NOMO-1 (cell line): ENCODE measurements at regions not wholly inside any gene's neighbourhood (a gene's known extent, or its start where the extent isn't known, plus 50 kb on each side); places are given as distances from the start of the nearest gene placed in this dataset.

ENCODE experiments used
- DNase-seq, 2 experiments: peaks; one replicate each; lab custom pipeline; 2025; ENCODE audit not compliant: unreplicated experiment in 2 of 2; lab: John Stamatoyannopoulos, UW

DNA sequence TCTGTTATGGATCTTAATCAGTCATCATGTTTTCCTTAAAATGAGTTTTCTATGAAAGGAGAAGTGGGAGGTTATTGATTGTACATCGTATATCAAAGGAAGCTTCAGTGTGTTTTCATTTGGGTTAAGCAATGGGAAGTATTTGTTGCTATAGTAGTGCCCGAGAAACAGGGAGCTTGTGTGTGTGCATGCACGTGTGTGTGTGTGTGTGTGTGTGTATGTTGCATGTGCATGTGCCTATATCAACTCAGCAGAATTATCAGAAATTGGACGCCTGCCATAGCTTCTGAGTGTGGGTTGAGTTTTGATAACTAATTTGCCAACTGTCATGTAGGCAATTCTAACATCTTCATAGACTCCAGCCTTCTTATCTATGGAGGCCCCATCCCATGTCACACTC is 246.1 kb upstream of the CRY1 start:
- DNase-seq: peak in 1 of 2 experiments; percentile 28

DNA sequence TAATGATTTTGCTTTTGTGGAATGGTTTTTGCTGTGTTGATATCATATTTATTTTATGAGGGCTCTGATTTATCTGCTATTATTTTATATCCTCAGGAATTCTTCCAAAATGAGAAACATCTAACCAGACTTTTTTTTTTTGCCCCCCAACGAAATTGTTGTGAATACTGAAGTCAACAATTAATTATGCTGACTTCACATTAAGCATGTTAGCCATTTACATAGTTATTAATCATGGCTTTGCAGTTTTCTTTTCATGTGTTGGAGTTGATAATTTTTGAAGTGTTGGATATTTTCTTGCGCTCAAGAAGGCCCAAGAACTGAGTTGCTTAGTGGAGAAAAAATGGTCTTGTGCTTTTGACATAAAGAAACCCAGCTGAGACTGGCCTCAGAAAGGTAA is 246.6 kb upstream of the CRY1 start:
- no peak for DNase-seq

DNA sequence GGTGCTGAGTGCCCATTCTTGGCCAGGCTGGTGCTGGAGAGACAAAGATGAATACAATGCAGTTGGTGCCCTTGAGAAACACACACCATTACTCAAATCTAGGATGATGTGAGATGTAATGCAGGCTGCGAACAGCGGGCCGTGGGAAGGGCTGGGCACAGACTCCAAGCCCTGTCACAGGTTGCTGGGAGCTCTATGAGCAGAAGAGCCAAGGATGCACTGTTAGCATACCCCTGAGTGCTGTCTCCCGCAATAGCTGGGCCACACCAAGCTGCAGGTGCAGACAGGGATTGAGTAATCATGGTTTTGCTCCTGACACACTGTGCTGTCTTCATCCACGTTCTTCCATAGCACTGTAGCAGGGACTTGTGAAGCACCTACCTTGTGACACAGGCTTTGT is 247.5 kb upstream of the CRY1 start:
- no peak for DNase-seq

DNA sequence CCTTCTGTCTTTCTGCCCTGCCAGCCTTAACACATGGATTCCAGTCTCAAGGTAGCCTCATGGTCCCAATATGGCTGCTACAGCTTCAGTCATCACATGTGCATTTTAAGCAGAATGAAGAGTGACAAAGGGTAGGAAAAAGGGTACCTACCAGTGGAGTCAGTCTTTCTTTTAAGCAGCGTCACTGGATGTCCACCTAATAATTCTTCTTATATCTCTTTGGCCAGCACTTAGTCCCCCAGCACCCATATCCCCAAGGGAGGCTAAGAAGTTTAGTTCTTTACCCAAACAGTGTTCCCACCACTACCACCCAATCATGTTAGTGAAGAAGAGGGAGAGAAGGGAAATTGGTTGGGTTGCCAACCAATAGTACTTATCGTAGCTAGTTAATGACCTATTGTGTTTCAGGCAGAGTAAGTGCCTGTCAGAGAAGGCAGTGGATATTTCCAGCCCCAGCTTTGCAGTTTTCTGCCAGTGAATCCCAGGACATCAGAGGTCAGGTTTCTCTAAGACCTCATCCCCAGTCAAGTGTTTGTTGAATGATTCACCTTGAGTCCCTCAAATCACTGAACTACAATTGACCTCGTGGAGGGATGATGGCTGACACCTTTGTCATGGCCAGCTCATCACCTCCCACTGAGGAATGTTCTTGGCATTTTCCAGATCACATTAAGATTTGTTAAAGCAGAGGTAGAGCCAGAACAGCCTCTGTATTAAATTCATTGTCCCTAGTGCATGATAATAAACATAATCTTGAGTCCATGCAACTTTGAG is 250.9 kb upstream of the CRY1 start:
- DNase-seq: no peak

DNA sequence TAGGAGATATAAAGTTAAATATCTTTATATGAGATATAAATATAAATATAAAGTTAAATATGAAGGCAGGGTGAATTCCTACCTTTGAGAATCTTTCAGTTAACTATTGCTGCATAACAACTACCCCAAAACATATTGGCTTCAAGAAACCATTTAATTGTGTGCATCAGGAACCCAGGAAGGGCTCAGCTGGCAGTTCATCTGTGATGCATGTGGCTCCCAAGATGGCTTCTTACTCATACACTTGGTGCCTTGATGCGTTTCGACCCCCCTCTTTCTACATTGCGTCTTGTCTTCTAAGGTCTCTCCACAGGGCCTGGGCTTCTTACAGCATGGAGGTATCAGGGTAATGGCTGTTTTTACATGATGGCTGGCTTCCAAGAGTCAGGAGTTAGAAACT is 253.9 kb upstream of the CRY1 start:
- DNase-seq: no peak

DNA sequence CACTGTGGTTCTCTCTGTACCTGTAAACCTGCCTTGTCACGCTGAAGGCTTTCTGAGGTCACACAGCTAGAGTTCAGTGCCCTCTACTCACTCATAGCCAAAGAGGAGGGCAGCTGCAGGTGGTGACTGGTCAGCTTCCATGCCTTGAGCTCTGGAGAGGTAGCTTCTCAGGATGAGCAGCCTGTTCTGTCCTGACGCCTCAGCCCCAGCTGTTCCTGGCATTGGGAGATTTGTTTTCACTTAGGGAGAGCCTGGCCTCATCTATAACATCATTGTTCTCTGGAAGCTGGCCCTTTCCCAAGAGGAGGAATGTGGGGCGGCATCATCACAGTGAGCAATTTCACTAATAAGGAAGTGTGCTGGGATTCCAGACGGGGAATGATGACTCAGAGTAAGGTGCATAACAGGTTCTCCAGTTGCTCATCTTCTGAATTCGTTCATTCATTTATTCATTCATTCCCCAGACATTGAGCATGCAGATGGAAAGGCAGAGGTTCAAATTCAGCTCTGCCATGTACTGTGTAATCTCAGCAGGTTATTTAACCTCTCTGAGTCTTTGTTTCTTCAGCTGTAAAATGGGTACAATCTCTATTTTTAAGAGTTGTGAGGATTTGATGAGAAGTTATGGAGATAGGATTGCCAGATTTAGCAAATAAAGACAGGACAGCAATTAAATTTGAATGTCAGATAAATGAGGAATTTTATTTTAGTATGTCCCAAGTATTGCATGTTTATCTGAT is 255.8 kb upstream of the CRY1 start:
- DNase-seq: no peak

DNA sequence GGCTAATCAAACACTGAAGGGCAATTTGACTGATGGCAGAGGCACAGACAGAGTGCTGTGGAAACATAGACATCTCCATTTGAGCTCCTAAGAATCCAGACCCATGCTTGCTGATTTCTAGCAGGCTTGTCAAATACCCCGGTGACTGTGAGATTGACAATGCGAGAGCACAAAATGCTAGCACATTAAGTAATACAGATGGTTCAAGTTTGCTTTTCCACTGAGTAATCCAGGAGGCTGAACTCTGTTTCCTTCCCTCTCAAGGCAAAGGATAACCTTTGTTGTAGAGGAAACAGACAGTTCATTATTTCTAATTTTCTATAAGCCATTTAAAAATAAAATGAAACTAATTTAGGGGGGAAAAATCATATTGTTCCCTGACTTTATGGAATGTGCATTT is 256.5 kb upstream of the CRY1 start:
- DNase-seq: no peak

DNA sequence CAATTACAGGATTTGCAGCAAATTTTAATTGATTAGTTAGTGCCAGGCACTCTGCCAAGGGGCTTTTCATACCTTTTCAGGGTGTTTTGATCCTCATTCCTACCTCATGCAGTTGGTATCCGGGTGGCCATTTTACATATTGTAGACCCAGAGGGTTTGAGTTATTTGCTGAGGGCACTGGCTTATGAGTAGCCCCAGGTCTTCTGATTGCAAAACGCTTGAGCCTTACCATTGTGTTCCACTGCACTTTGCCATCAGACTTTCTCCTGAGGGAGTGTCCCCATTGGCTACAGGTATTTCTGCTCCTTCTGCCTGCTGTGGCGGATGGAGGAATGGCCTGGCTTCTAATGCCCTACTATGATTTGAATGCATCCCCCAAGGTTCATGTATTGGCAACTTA is 257.8 kb upstream of the CRY1 start:
- no peak for DNase-seq

DNA sequence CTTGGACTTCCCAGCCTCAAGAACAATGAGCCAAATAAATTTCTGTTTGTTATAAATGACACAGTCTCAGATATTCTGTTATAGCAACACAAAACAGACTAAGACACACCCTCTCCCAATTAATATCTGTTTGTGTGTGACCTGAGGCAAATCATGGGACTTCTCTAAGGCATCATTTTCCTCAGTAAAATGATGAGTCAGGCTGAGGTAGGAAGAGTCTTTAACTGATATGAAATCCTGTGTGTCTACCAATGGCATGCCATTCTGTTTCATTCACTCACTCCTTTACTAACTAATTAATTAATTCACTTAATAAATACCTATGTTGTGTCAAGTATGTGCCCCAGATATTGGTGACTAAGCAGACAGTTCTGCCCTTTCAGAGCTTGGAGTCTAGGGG is 258.4 kb upstream of the CRY1 start:
- no peak for DNase-seq

DNA sequence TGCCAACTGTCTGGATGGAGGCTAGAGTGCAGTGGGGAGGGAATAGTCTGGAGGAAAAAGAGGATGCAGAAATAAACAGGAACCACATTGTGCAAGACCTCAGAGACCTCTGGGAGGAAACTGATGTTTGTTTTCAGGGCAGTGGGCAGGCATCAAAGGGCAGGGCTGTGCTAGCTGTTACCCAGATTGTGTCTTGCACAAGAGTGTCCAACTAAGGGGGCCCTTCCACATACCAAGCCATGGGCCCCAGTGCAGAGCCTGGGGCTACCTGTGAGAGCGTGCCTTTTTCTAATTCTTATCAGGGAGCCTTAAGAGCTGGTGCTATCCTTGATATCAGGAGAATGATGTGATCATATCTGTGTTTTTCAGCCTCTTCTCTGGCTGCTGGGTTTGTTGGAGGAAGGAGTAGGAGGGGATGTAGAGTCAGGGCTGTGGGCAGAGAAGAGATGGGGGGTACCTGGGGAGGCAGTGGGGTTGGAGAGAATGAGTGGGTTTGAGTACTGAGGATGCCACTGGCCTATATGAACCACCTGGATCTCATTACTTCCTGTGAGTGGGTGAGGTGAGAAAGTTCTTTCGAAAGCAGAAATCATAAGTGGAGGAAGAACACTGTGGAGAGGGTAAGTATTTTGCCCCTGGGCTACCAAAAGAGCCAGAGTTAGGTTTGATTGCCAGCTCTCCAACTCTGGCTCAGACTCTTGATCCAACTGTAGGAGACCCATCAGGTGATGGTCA is 259.2 kb upstream of the CRY1 start:
- DNase-seq: peak; percentile 15 to 42

DNA sequence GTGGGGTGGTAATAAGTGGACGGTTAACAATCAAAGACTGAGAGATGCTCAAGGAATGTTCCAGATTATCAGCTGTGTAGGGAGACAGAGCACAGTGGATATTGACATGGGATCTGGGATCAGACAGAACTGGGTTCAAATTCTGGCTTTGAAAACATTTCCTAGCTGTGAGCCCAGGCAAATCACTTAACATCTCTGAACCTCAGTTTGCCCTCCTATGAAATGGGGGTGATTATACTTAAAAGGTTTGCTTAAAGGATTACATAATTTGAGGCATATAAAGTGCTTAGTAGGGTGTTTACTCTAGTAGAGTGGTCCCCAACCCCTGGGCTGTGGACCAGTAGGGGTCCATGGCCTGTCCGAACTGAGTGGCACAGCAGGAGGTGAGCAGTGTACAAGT is 260.0 kb upstream of the CRY1 start:
- no peak for DNase-seq

DNA sequence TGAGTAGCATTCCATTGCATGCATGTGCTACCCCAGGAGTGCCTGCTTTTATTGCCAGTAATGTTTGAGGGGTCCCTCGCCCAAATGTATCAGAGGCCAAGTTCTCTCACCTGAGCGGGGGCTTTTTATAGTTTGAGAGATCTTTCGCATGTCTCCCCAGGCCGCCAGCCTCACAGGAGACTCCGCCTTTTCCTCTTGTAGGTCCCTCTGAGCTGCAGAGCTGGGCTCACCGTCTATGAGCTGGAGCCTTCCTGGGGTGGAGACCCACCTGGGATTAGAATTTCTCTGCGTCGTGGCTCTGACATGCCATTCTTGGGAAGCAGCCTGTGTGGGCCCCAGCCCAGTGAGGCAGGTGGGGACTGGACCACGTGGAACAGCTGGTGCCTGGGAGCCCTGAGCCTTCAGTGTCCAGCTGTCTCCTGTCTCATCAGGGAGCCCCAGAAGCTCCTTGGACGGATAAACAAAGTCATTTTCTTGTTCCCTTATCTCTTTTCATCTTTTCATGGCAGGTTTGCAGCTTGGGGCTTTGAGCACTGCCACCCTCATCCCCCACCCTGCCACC is 261.7 kb upstream of the CRY1 start:
- no peak for DNase-seq

DNA sequence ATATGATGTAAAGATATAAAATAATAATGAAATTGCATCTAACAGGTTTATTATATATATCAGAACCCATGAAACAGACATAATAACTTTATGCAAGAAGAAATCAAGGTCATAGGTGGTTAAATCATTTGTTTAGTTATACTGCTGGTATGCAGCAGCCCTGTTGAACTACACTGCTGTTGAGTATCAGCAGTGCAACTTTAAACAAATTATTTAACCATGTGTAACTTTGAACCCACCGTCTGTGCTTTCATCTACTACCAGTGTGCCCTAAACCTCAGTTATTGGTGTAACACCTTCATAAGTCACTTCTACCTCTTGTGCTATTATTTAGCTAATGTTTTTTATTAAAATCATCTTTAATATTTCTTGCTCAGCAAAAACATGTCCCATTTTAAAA is 262.3 kb upstream of the CRY1 start:
- no peak for DNase-seq

DNA sequence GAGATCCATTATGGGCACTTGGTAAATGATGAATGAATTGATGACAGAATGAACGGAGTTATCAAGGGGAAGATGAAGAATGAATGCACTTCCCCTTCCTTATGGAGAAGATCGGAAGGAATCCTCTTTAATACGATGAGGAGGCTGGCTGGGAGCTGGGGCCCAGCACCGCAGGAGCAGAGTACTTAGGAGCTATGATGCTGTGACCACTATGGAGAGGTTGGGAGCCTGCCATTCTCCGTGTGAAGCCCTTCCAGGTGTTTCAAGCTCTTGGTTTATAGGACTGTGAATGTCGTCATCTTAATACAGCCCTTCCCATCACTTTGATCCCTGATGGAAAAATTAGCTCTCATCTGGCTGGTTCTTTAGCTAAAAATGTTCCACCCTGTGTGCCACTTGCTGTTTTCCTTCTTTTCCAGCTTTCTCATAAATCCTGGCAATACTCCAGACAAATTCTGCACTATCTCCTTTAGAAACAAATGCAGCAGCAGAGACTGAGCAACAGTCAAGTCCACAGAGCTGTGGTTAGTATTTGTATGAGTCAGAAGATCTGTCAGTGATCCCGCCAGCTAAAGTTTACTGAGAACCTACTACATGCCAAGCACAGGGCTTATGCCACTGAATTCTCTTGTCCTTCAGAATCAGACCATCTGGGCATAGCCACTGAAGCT is 263.1 kb upstream of the CRY1 start:
- DNase-seq: no peak

DNA sequence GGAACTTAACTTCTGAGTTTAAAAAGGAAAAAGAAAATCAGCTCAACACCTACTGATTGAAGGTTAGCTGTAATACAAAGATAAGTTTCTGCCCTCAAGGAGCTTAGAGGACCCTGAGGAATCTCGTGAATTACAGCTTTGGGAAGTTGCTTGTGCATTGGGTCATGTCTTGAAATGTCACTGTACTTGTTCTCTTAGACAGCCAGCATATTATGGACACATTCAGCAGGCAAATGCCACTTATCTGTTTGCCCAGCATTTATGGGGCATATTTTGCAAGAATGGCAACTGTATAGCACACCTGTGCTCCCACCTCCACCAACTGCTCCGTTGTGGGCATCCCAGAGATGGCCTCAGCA is 263.6 kb upstream of the CRY1 start:
- no peak for DNase-seq

DNA sequence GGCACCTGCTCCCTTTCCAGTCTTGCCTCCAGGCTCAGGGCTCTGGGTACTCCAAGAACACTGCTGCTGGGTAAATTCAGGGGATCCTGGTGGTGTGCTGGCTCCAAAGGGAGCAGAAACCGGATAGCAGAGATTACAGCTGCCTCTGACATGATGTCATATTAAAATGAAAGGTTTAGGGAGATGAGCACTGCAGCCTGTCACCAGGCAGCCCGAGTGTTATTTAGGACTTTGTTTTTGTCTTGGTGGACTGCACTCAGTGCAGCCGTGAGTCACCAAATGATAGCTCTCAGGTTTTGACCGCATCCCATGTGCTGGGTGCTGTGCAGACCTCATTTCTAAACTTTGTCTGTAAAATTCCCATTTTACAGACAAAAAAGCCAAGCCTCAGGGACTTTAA is 266.0 kb upstream of the CRY1 start:
- no peak for DNase-seq

DNA sequence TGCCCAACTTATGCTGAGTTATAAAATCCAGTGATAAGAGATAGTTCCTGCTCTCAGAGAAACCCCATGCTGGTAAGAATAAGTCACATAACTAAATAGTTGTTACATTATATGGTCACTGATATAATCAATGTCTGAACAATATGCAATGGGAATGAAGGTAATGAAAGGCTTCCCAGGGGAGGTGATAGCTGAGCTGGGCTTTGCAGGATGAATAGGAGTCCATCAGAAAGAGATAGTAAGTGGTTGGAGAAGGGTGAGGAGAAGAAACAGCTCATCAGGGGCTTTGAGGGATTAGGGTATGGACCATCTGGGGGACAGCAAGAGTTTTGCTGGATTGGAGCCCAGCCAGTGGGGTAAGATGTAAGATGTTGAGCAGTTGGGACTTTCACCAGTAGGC is 266.7 kb upstream of the CRY1 start:
- no peak for DNase-seq

DNA sequence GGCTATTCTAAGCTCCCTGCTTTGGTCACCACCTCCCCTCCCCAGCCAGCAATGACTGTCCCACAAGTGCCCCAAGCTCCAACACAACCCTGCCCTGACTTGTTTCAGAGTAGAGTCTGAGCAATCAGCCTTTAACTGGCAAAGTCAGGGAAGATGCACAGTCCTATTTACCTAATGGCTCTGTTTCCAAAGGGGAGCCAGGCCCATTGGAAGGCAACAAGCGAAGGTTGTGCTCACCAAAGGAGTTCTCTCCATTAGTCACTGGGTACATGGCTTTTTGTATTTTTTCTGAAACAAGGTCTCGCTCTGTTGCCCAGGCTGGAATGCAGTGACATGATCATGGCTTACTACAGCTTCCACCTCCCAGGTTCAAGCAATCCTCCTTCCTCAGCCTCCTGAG is 267.1 kb upstream of the CRY1 start:
- no peak for DNase-seq

DNA sequence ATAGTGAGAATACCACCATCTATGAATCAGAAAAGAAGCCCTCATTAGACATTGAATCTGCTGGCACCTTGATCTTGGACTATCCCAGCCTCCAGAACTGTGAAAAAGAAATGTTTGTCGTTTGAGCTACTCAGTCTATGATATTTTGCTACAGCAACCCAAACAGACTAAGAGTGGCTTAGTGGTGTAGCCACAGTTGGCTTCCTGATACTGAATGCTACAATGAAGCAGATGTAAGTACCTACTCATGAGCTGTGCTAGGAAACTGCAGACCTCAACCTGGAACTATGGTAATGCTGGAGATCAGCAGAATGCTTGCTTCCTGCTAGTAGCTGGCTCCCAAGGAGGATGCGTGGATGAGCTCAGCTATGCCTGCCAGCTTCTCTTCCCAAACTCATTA is 268.6 kb upstream of the CRY1 start:
- DNase-seq: no peak

DNA sequence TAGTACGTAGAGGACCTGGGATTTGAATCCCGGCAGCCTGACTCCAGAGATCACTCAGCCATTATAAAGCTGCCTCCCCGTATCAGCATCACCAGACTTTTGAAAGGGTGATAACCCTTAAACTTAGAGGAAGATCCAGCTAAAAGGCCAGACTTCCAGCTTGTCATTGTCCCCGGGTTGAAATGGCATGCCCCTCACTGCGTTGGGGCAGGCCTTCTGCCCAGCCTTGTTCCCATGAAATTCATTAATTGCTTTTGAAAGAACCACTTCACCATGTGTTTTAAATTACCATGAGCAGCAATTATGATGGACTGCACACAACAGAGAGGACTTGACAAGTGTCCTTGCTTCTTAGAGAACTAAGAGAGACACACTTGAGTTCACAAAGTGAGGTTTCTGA is 269.6 kb upstream of the CRY1 start:
- DNase-seq: no peak

DNA sequence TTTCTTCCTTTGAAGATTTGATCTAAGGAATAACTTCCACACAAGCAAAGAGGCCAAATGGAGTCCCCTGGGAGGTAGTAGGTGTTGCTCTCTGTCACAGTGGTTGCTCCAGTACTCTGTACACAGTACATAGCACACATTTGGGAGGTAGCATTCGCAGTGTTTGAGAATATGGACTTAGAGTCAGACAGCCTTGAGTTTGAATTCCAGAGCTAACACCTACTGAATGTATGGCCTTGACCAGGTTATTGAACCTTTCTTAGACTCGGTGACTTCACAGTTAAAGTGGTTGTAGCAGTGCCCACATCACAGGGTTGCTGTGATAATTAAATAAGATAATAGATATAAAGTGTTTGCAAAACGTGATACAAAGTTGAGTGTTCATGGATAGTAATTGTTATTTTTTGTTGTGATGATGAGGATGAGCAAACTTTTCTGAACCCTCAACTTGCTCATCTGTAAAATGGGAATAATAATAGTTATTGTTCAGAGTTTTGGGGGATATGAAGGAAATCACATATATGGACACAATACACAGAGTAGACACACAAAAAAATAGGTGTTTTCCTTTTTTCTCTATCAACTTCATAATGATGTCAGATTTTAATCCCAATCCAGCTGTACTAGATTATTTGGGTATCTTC is 271.6 kb upstream of the CRY1 start:
- no peak for DNase-seq
